ENCODE measurements at regions not wholly inside any gene's neighbourhood (a gene's known extent, or its start where the extent isn't known, plus 50 kb on each side); places are given as distances from the start of the nearest gene placed in this dataset.

DNA sequence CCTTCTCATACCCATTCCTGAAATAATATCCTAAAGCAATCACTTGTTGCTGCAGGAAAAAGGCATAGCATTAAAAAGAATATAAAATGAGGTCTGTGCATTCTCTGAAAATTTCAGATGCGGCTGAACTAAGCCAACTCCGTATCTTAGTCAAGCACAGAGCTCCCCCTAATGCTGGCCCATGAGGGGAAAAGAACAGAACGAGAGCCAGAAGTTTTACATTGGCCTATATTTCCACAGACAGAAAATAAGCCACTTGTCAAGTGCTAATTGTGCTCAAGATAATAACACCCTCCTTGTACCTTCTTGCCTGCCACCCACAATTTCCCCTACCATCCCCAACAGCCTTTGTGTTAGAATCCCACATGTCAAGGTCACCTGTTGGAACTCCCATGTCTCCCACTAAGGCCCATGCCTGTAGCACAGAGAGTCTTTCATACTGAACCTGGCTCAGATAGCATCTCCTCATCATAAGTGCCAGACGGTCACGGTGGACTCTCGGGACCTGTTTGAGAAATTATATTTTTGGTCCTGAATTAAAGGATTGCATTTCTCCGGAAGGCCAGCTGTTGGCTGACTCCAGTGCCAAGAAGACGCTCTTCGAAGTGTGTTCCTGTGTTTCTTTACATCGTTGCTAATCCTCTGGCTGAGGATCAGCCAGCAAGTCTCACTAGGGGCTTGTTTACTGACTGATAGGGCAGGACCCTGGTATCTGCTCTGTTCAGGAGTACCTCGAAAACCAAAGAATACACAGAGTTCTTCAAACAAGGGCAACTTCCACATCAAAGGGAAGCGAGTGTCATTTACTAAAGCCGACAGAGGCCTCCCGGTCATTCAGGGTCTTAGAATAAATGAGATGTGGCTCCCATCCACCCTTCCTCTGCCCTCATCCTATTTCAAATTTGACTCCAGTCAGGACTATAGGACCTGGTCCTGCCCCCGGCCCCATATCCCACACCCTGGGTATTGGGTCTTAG is 183.4 kb upstream of the FBXL4 start:
- ATAC-seq (ENCODE audit: low FRiP score) (no peak), DNase-seq (ENCODE audit: low spot score) (no peak)
- TF ChIP-seq CTCF (IDR thresholded peaks at IDR 0.05), result no peak

DNA sequence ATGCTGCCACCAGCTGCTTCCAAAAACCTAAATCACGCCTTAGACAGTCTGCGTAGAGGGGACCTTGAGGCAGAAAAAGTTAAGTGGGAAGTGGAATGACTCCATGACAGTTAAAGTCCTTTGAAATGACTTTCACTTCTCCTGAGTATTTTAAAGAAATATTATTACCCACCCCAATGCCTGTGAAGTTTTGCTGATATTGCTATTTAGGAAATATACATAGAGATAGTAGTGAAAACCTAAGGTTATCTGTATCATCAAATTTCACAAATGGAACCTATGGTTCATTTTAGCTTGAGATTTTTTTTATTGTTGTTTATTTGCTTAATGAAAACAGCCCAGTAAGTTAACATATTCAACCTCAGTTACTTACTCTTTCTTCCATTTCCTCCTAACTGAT is 182.1 kb upstream of the FBXL4 start:
- no peak for TF ChIP-seq CTCF (IDR thresholded peaks at IDR 0.05)
- ATAC-seq (ENCODE audit: low FRiP score), result no peak

GRCh38 chr6:99121748-99122147 is 174.0 kb upstream of the FBXL4 start:
- no peak for TF ChIP-seq CTCF (IDR thresholded peaks at IDR 0.05)
- ATAC-seq (ENCODE audit: low FRiP score), result no peak
- DNase-seq (ENCODE audit: low spot score), result no peak

More for the DNA sequence above, 182.1 kb upstream of the FBXL4 start:
- no peak for DNase-seq (ENCODE audit: low spot score)

DNA sequence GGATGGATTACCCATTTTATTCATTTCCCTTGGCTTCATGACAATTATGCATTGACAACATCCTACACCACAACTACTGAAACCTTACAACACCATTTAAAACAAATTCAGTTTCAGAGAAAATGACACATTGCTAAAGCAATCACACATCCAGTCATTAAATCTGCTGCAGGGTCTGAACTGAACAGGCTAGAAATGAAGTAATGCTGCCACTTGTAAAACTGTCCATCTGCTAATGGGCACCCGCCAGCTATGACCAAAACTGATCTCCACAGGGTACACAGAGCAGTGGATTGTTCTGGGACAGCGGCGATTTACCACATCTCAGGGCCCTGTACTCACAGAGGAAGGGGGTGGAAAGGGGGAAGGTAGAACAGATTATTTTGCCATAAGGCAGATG is 172.9 kb upstream of the FBXL4 start:
- no peak for TF ChIP-seq CTCF (IDR thresholded peaks at IDR 0.05)
- ATAC-seq (ENCODE audit: low FRiP score) (no peak), DNase-seq (ENCODE audit: low spot score) (no peak)

DNA sequence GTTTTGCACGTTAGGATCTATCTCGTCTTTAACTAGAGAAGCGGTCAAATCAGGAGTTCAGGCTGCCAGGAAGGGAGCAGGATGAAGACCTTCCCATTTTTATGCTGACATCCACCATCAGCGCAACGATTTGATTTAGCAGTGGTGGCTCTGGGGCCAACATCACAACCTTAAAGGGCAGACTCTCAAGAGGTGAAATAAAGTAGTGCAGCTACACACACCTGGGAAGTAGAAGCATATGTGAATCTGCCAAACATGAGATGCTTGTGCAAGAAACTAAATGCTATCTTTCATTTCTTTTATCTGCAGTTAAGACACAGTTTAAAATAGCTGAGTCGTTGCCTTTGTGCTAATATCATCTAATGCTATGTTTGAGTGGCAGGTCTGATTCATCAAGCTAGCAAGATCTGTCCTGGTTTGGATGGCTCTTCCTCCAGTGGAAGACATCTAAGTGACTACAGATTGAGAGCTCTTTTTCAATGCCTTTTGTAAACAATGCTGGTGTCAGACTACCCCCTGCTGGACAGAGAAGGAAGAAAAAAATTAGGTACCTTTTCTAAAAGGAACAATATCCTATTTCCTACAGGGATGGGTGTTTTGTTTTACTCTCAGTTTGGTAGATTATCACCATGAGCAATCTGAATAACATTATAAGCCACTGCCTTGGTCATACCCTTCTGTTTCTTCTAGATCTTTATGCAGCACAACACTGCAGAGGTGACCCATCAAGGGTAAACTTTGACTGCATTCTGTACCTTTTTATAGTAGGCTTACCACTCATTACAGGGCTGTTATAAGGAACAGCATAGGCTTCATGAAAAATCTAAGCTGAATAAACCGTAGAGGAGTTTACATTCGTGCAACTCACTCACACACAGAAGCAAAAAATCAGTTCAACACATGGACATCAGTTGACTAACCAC is 171.6 kb upstream of the FBXL4 start:
- no peak for DNase-seq (ENCODE audit: low spot score)
- no peak for ATAC-seq (ENCODE audit: low FRiP score)

More for the DNA sequence above, 171.6 kb upstream of the FBXL4 start:
- no peak for TF ChIP-seq CTCF (IDR thresholded peaks at IDR 0.05)

All from omental fat pad (tissue), 3 donors.